Liver (tissue), 8 donors: ENCODE measurements at regions not wholly inside any gene's neighbourhood (a gene's known extent, or its start where the extent isn't known, plus 50 kb on each side); places are given as distances from the start of the nearest gene placed in this dataset.

Source experiments
- DNase-seq: peaks from one replicate; pipeline ENCODE4 v3.0.0-alpha.2; 2017; ENCODE audit warnings: low spot score
- H3K27ac ChIP-seq, 2 donors: one replicate each; pipeline ENCODE4 v1.7.0; 2013; ENCODE audit warnings: inconsistent platforms in 2 of 2, low read length in 2 of 2, control low read depth in 1 of 2, low read depth in 1 of 2, mild to moderate bottlenecking in 1 of 2
- H3K27me3 ChIP-seq, 4 donors: one replicate each; pipeline versions ENCODE4 v1.6.1 to v1.7.0; 2013; ENCODE audit warnings: low read length in 3 of 4, inconsistent platforms in 1 of 4, mild to moderate bottlenecking in 1 of 4, moderate library complexity in 1 of 4; ENCODE audit not compliant: control insufficient read depth in 4 of 4, insufficient read depth in 4 of 4
- H3K36me3 ChIP-seq, 4 donors: one replicate each; pipeline versions ENCODE4 v1.6.1 to v1.7.0; 2013; ENCODE audit warnings: low read length in 3 of 4, mild to moderate bottlenecking in 3 of 4, low read depth in 1 of 4, moderate library complexity in 1 of 4; ENCODE audit not compliant: control insufficient read depth in 4 of 4, insufficient read depth in 3 of 4
- H3K4me1 ChIP-seq, 4 donors: one replicate each; pipeline versions ENCODE4 v1.6.1 to v1.7.0; 2013; ENCODE audit warnings: low read length in 3 of 4, mild to moderate bottlenecking in 3 of 4, moderate library complexity in 1 of 4; ENCODE audit not compliant: control insufficient read depth in 4 of 4, insufficient read depth in 4 of 4
- H3K4me3 ChIP-seq, 3 donors: one replicate each; pipeline versions ENCODE4 v1.6.1 to v1.7.0; 2013; ENCODE audit warnings: low read length in 3 of 3, control low read depth in 1 of 3, low read depth in 1 of 3, mild to moderate bottlenecking in 1 of 3
- H3K9ac ChIP-seq, 2 donors: one replicate each; pipeline ENCODE4 v1.7.0; 2013; ENCODE audit warnings: low read length in 2 of 2, mild to moderate bottlenecking in 2 of 2, moderate library complexity in 2 of 2, control low read depth in 1 of 2, low read depth in 1 of 2
- H3K9me3 ChIP-seq, 4 donors: one replicate each; pipeline versions ENCODE4 v1.6.1 to v1.7.0; 2013; ENCODE audit warnings: low read length in 3 of 4; ENCODE audit not compliant: control insufficient read depth in 4 of 4
- EGR1 ChIP-seq, 2 donors: IDR thresholded peaks; 2 replicates each; pipeline ENCODE4 v1.6.1; 2016 to 2018; ENCODE audit warnings: antibody characterized with exemption in 2 of 2, low read depth in 2 of 2
- FOXA1 ChIP-seq: IDR thresholded peaks from 2 replicates; pipeline ENCODE4 v1.6.1; 2016; ENCODE audit warnings: antibody characterized with exemption
- FOXA2 ChIP-seq: IDR thresholded peaks from 2 replicates; pipeline ENCODE4 v1.6.1; 2016; ENCODE audit warnings: antibody characterized with exemption
- GABPA ChIP-seq, 2 donors: IDR thresholded peaks in 1 of 2; conservative IDR thresholded peaks in 1 of 2; 2 replicates each; pipeline ENCODE4 v1.6.1; 2016; ENCODE audit warnings: antibody characterized with exemption in 2 of 2, mild to moderate bottlenecking in 1 of 2, moderate library complexity in 1 of 2
- HNF4A ChIP-seq, 2 donors: conservative IDR thresholded peaks; 2 replicates each; pipeline ENCODE4 v1.6.1; 2016; ENCODE audit warnings: antibody characterized with exemption in 2 of 2, mild to moderate bottlenecking in 2 of 2
- HNF4G ChIP-seq: IDR thresholded peaks from 2 replicates; pipeline ENCODE4 v1.6.1; 2016; ENCODE audit warnings: antibody characterized with exemption
- JUND ChIP-seq, 2 donors: IDR thresholded peaks; 2 replicates each; pipeline ENCODE4 v1.6.1; 2016; ENCODE audit warnings: antibody characterized with exemption in 2 of 2
- NR2F2 ChIP-seq: IDR thresholded peaks from 2 replicates; pipeline ENCODE4 v1.6.1; 2016; ENCODE audit warnings: antibody characterized with exemption
- RAD21 ChIP-seq, 2 donors: IDR thresholded peaks; 2 replicates each; pipeline ENCODE4 v1.6.1; 2016; ENCODE audit warnings: antibody characterized with exemption in 2 of 2, mild to moderate bottlenecking in 2 of 2
- RXRA ChIP-seq, 2 donors: IDR thresholded peaks; 2 replicates each; pipeline ENCODE4 v1.6.1; 2017 to 2018; ENCODE audit warnings: antibody characterized with exemption in 2 of 2, mild to moderate bottlenecking in 1 of 2
- SP1 ChIP-seq: IDR thresholded peaks from 2 replicates; pipeline ENCODE4 v1.6.1; 2018; ENCODE audit warnings: antibody characterized with exemption, mild to moderate bottlenecking
- TAF1 ChIP-seq: conservative IDR thresholded peaks from 2 replicates; pipeline ENCODE4 v1.6.1; 2016; ENCODE audit warnings: antibody characterized with exemption, mild to moderate bottlenecking
- YY1 ChIP-seq: IDR thresholded peaks from 2 replicates; pipeline ENCODE4 v1.6.1; 2016; ENCODE audit warnings: antibody characterized with exemption, mild to moderate bottlenecking
- WGBS: extraction: QIAGEN DNeasy Blood & Tissue Kit; methylation state at CpG from one replicate; pipeline ENCODE4 v1.1.7; 2013; 5-methylcytosine and 5-hydroxymethylcytosine counted together
- TF ChIP-seq, protein P1 (sequence below): IDR thresholded peaks from 2 replicates; pipeline ENCODE4 v1.6.1; 2016; ENCODE audit warnings: antibody characterized with exemption
- TF ChIP-seq, protein P2 (sequence below): IDR thresholded peaks from 2 replicates; pipeline ENCODE4 v1.6.1; 2016; ENCODE audit warnings: antibody characterized with exemption, mild to moderate bottlenecking
- TF ChIP-seq, protein P3 (sequence below): IDR thresholded peaks from 2 replicates; pipeline ENCODE4 v1.6.1; 2016; ENCODE audit warnings: antibody characterized with exemption
- TF ChIP-seq, protein P4 (sequence below): IDR thresholded peaks from 2 replicates; pipeline ENCODE4 v1.6.1; 2016; ENCODE audit warnings: antibody characterized with exemption
- TF ChIP-seq, protein P5 (sequence below): fragments of 150-350 bp; IDR thresholded peaks from 2 replicates; pipeline ENCODE4 v1.5.1; 2017; ENCODE audit warnings: improper control_type of control experiment, low read depth, low read length; ENCODE audit not compliant: missing input control
- donor health status: healthy.
- donor health status: healthy.
- donor health status: healthy.
- donor health status: healthy.
- donor health status: healthy.

DNA sequence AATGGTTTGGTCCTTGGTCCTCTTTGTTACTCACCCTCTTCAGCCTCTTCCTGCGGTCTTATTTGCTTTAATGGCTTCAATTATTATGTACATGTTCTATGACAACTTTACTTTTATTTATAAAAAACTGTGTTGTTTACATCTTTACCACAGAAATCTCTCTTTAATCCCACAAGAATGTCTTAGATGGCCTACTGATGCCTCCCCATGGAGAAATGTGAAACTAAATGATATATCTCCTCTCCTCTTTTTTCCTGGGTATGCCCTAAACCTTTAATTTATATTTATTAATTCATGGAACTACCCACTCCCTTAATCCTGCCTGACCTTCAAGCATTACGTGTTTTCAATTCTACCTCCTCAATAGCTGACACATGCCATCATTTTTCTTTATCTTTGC is 573.2 kb downstream of the CENPC start:
- H3K27me3 ChIP-seq, result no peaks in the 10 kb centered on the region
- H3K4me1 ChIP-seq, result no peaks in the 10 kb centered on the region
- no peaks in the 10 kb centered on the region for H3K36me3 ChIP-seq
- H3K9me3 ChIP-seq, result no peaks in the 10 kb centered on the region
- no peak overlapping the region for H3K27ac ChIP-seq
- no peak overlapping the region for H3K4me3 ChIP-seq
- WGBS, result 70% methylated on average over 2 of the region's 2 CpGs
- TF ChIP-seq, protein P1, sequence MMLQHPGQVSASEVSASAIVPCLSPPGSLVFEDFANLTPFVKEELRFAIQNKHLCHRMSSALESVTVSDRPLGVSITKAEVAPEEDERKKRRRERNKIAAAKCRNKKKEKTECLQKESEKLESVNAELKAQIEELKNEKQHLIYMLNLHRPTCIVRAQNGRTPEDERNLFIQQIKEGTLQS, result no peak
- TF ChIP-seq RXRA (IDR thresholded peaks at IDR 0.05), result no peak
- no peak for TF ChIP-seq JUND (IDR thresholded peaks at IDR 0.05)
- TF ChIP-seq EGR1 (IDR thresholded peaks at IDR 0.05; ENCODE audit: low read depth in 2 of 2), result no peak
- TF ChIP-seq NR2F2, result no peak
- no peak for TF ChIP-seq SP1
- TF ChIP-seq TAF1, result no peak
- no peak for TF ChIP-seq RAD21 (IDR thresholded peaks at IDR 0.05)
- TF ChIP-seq, protein P2, sequence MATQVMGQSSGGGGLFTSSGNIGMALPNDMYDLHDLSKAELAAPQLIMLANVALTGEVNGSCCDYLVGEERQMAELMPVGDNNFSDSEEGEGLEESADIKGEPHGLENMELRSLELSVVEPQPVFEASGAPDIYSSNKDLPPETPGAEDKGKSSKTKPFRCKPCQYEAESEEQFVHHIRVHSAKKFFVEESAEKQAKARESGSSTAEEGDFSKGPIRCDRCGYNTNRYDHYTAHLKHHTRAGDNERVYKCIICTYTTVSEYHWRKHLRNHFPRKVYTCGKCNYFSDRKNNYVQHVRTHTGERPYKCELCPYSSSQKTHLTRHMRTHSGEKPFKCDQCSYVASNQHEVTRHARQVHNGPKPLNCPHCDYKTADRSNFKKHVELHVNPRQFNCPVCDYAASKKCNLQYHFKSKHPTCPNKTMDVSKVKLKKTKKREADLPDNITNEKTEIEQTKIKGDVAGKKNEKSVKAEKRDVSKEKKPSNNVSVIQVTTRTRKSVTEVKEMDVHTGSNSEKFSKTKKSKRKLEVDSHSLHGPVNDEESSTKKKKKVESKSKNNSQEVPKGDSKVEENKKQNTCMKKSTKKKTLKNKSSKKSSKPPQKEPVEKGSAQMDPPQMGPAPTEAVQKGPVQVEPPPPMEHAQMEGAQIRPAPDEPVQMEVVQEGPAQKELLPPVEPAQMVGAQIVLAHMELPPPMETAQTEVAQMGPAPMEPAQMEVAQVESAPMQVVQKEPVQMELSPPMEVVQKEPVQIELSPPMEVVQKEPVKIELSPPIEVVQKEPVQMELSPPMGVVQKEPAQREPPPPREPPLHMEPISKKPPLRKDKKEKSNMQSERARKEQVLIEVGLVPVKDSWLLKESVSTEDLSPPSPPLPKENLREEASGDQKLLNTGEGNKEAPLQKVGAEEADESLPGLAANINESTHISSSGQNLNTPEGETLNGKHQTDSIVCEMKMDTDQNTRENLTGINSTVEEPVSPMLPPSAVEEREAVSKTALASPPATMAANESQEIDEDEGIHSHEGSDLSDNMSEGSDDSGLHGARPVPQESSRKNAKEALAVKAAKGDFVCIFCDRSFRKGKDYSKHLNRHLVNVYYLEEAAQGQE, result no peak
- TF ChIP-seq HNF4G, result no peak
- TF ChIP-seq, protein P3, sequence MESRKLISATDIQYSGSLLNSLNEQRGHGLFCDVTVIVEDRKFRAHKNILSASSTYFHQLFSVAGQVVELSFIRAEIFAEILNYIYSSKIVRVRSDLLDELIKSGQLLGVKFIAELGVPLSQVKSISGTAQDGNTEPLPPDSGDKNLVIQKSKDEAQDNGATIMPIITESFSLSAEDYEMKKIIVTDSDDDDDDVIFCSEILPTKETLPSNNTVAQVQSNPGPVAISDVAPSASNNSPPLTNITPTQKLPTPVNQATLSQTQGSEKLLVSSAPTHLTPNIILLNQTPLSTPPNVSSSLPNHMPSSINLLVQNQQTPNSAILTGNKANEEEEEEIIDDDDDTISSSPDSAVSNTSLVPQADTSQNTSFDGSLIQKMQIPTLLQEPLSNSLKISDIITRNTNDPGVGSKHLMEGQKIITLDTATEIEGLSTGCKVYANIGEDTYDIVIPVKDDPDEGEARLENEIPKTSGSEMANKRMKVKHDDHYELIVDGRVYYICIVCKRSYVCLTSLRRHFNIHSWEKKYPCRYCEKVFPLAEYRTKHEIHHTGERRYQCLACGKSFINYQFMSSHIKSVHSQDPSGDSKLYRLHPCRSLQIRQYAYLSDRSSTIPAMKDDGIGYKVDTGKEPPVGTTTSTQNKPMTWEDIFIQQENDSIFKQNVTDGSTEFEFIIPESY, result no peak
- TF ChIP-seq YY1, result no peak
- TF ChIP-seq FOXA2, result no peak
- TF ChIP-seq, protein P4, sequence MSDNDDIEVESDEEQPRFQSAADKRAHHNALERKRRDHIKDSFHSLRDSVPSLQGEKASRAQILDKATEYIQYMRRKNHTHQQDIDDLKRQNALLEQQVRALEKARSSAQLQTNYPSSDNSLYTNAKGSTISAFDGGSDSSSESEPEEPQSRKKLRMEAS, result no peak
- TF ChIP-seq HNF4A (conservative IDR thresholded peaks at IDR 0.05), result no peak
- TF ChIP-seq, protein P5, sequence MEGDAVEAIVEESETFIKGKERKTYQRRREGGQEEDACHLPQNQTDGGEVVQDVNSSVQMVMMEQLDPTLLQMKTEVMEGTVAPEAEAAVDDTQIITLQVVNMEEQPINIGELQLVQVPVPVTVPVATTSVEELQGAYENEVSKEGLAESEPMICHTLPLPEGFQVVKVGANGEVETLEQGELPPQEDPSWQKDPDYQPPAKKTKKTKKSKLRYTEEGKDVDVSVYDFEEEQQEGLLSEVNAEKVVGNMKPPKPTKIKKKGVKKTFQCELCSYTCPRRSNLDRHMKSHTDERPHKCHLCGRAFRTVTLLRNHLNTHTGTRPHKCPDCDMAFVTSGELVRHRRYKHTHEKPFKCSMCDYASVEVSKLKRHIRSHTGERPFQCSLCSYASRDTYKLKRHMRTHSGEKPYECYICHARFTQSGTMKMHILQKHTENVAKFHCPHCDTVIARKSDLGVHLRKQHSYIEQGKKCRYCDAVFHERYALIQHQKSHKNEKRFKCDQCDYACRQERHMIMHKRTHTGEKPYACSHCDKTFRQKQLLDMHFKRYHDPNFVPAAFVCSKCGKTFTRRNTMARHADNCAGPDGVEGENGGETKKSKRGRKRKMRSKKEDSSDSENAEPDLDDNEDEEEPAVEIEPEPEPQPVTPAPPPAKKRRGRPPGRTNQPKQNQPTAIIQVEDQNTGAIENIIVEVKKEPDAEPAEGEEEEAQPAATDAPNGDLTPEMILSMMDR, result no peak
- TF ChIP-seq FOXA1, result no peak
- no peak for DNase-seq
- no peak overlapping the region for H3K9ac ChIP-seq

DNA sequence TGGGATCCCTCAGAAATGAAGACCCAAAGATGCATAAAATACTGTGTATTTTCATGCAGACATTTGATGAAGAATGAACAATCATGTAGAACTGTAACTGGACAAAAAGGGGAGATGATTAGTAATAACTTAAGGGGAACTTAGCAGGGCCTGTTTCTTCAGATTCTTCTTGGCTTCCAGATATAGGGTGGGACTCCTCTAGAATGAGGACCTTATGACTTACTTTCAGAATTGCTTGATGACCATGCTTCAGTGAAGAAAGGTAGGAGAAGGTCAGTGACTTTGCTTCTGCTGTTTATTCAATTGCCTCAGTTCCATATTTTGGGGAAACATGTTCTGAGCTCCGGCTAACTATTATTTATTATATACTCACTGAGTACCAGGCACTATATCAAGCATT is 580.8 kb downstream of the CENPC start:
- DNase-seq, result no peak
- TF ChIP-seq TAF1 (no peak), SP1 (no peak), NR2F2 (no peak), FOXA1 (no peak), GABPA (IDR thresholded peaks at IDR 0.05 in 1 of 2, conservative IDR thresholded peaks at IDR 0.05 in 1 of 2) (no peak)
- TF ChIP-seq, protein P2, result no peak
- TF ChIP-seq, protein P1, result no peak
- Histone ChIP-seq H3K4me1 (no peaks in the 10 kb centered on the region), H3K27me3 (no peaks in the 10 kb centered on the region), H3K9ac (no peak overlapping the region), H3K36me3 (no peaks in the 10 kb centered on the region), H3K4me3 (no peak overlapping the region), H3K9me3 (no peaks in the 10 kb centered on the region), H3K27ac (no peak overlapping the region)
- WGBS, result 51% methylated on average over 1 of the region's 1 CpG
